Neural progenitor cell (in vitro differentiated cells): ENCODE measurements at regions not wholly inside any gene's neighbourhood (a gene's known extent, or its start where the extent isn't known, plus 50 kb on each side); places are given as distances from the start of the nearest gene placed in this dataset.
A peak's percentile ranks its signal among the peaks of the same experiment; 100 is the strongest.

Source experiments
- DNase-seq: peaks from one replicate; pipeline ENCODE4 v3.0.0-alpha.2; 2016; ENCODE audit warnings: low spot score
- H2AFZ ChIP-seq: fragments of 200-600 bp; sonication (generic); replicated peaks from 2 replicates; pipeline ENCODE4 v1.6.1; 2016; ENCODE audit warnings: antibody characterized with exemption
- H3F3A ChIP-seq: fragments of 200-600 bp; sonication (generic); 2 replicates; pipeline ENCODE4 v1.6.1; 2016; ENCODE audit warnings: antibody characterized with exemption, low read depth
- H3K27ac ChIP-seq: fragments of 200-600 bp; sonication (generic); 2 replicates; pipeline ENCODE4 v1.5.1; 2016; ENCODE audit warnings: mild to moderate bottlenecking
- H3K27me3 ChIP-seq: fragments of 200-600 bp; sonication (generic); 2 replicates; pipeline ENCODE4 v1.6.1; 2016; ENCODE audit warnings: mild to moderate bottlenecking, moderate library complexity
- H3K36me3 ChIP-seq: fragments of 200-600 bp; sonication (generic); 2 replicates; pipeline ENCODE4 v1.5.1; 2016
- H3K4me1 ChIP-seq: fragments of 200-600 bp; sonication (generic); 2 replicates; pipeline ENCODE4 v1.6.1; 2016; ENCODE audit warnings: mixed run types
- H3K4me2 ChIP-seq: fragments of 200-600 bp; sonication (generic); 2 replicates; pipeline ENCODE4 v1.6.1; 2016
- H3K4me3 ChIP-seq: fragments of 200-600 bp; sonication (generic); 2 replicates; pipeline ENCODE4 v1.5.1; 2016
- H3K79me2 ChIP-seq: fragments of 200-600 bp; sonication (generic); 2 replicates; pipeline ENCODE4 v1.6.1; 2016; ENCODE audit warnings: low read depth
- H3K9ac ChIP-seq: fragments of 200-600 bp; sonication (generic); 2 replicates; pipeline ENCODE4 v1.6.1; 2016
- H3K9me3 ChIP-seq: fragments of 200-600 bp; sonication (generic); 2 replicates; pipeline ENCODE4 v1.5.1; 2016; ENCODE audit warnings: low read depth
- H4K20me1 ChIP-seq: fragments of 200-600 bp; sonication (generic); 2 replicates; pipeline ENCODE4 v1.6.1; 2016; ENCODE audit warnings: low read depth
- H3K27ac Mint-ChIP-seq: 3 replicates; pipeline ENCODE4 v1.8.0; 2021; ENCODE audit warnings: mixed read lengths
- H3K27me3 Mint-ChIP-seq: 2 replicates; pipeline ENCODE4 v1.8.0; 2022; ENCODE audit warnings: low read depth, mild to moderate bottlenecking, inconsistent platforms, moderate library complexity, mixed read lengths; ENCODE audit not compliant: insufficient read depth
- H3K36me3 Mint-ChIP-seq: 3 replicates; pipeline ENCODE4 v1.8.0; 2021; ENCODE audit warnings: mixed read lengths
- H3K4me1 Mint-ChIP-seq: 3 replicates; pipeline ENCODE4 v1.8.0; 2021; ENCODE audit warnings: mixed read lengths
- H3K4me3 Mint-ChIP-seq: 3 replicates; pipeline ENCODE4 v1.8.0; 2021; ENCODE audit warnings: mild to moderate bottlenecking, moderate library complexity, mixed read lengths
- H3K9me3 Mint-ChIP-seq: 3 replicates; pipeline ENCODE4 v1.8.0; 2020; ENCODE audit warnings: mixed read lengths
- EZH2 ChIP-seq: fragments of 200-600 bp; sonication (generic); IDR thresholded peaks from 2 replicates; pipeline ENCODE4 v1.6.1; 2017; ENCODE audit warnings: antibody characterized with exemption, mild to moderate bottlenecking, moderate library complexity
- EZH2phosphoT487 ChIP-seq: fragments of 200-600 bp; sonication (generic); IDR thresholded peaks from 2 replicates; pipeline ENCODE4 v1.6.1; 2017; ENCODE audit warnings: antibody characterized with exemption
- TF ChIP-seq, protein P1 (sequence below): fragments of 200-600 bp; sonication (generic); IDR thresholded peaks from 2 replicates; pipeline ENCODE4 v1.5.1; 2017; ENCODE audit warnings: antibody characterized with exemption, mild to moderate bottlenecking

DNA sequence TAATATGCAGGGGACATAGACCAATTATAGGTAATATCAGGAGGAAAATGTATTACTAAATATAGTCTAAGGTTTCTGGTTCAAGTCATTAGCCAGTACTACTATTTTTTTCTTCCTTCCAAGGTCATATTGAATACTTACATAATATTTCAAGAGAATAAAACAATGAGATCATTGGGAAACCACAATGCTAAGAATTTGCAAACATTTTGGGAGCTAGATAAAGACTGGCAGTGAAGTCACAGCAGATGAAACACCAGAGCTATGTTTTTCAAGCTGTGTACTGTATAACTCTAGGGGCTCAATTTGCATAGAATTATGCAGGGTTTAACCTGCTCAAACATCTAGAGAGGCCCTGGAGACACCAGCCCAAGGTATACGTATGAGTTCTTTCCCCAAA lies 80.5 kb upstream of the KCNH7 start:
- Histone ChIP-seq H3K9me3 (no peaks in the 10 kb centered on the region), H3K27me3 (no peaks in the 10 kb centered on the region), H3K4me3 (no peak overlapping the region), H3K9ac (no peak overlapping the region), H3K79me2 (no peaks in the 10 kb centered on the region), H3K36me3 (no peaks in the 10 kb centered on the region), H2AFZ (peak overlapping the region; percentile 24), H3F3A (no peaks in the 10 kb centered on the region), H3K27ac (no peak overlapping the region), H4K20me1 (no peaks in the 10 kb centered on the region), H3K4me2 (no peak overlapping the region), H3K4me1 (no peaks in the 10 kb centered on the region)
- no peak overlapping the region for H3K27ac Mint-ChIP-seq
- no peaks in the 10 kb centered on the region for H3K4me1 Mint-ChIP-seq
- no peaks in the 10 kb centered on the region for H3K27me3 Mint-ChIP-seq
- no peak for DNase-seq
- TF ChIP-seq EZH2 (no peak), EZH2phosphoT487 (no peak)
- TF ChIP-seq, protein P1, sequence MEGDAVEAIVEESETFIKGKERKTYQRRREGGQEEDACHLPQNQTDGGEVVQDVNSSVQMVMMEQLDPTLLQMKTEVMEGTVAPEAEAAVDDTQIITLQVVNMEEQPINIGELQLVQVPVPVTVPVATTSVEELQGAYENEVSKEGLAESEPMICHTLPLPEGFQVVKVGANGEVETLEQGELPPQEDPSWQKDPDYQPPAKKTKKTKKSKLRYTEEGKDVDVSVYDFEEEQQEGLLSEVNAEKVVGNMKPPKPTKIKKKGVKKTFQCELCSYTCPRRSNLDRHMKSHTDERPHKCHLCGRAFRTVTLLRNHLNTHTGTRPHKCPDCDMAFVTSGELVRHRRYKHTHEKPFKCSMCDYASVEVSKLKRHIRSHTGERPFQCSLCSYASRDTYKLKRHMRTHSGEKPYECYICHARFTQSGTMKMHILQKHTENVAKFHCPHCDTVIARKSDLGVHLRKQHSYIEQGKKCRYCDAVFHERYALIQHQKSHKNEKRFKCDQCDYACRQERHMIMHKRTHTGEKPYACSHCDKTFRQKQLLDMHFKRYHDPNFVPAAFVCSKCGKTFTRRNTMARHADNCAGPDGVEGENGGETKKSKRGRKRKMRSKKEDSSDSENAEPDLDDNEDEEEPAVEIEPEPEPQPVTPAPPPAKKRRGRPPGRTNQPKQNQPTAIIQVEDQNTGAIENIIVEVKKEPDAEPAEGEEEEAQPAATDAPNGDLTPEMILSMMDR: no peak
- no peaks in the 10 kb centered on the region for H3K9me3 Mint-ChIP-seq
- no peaks in the 10 kb centered on the region for H3K36me3 Mint-ChIP-seq
- no peak overlapping the region for H3K4me3 Mint-ChIP-seq

DNA sequence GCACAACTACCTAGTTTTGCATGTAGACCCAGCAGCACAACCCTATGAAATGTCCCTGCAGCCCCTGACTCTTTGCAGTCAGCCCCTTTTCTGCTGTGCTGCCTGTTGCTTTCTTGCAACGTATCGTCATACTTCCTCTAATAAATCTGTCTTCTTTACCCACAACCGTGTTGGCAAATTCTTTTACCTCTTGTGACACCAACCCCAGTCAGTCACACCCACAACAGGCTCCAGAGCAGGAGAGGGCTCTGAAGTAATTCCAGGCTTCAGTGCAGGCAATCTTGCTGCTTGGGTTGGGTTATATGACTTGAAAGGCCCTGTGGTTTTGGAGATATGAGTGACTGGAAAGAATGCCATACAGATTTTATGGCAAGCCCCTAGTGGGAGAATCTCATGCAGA lies 79.1 kb upstream of the KCNH7 start:
- Histone ChIP-seq H3K9me3 (no peaks in the 10 kb centered on the region), H3K79me2 (no peaks in the 10 kb centered on the region), H3K4me3 (no peak overlapping the region), H4K20me1 (no peaks in the 10 kb centered on the region), H3K36me3 (no peaks in the 10 kb centered on the region), H3K4me1 (no peaks in the 10 kb centered on the region), H3F3A (no peaks in the 10 kb centered on the region), H3K9ac (no peak overlapping the region), H3K27me3 (no peaks in the 10 kb centered on the region), H3K4me2 (no peak overlapping the region), H2AFZ (no peak overlapping the region), H3K27ac (no peak overlapping the region)
- no peaks in the 10 kb centered on the region for H3K9me3 Mint-ChIP-seq
- no peaks in the 10 kb centered on the region for H3K4me1 Mint-ChIP-seq
- no peaks in the 10 kb centered on the region for H3K27me3 Mint-ChIP-seq
- TF ChIP-seq, protein P1: no peak
- TF ChIP-seq EZH2 (no peak), EZH2phosphoT487 (no peak)
- no peak overlapping the region for H3K4me3 Mint-ChIP-seq
- H3K36me3 Mint-ChIP-seq: no peaks in the 10 kb centered on the region
- H3K27ac Mint-ChIP-seq: no peak overlapping the region
- DNase-seq: no peak

GRCh38 chr2:162916286-162916801 lies 77.8 kb upstream of the KCNH7 start:
- Histone ChIP-seq H3K27ac (no peak overlapping the region), H3K4me1 (no peaks in the 10 kb centered on the region), H3K27me3 (no peaks in the 10 kb centered on the region), H3K4me3 (no peak overlapping the region), H3K9ac (no peak overlapping the region), H3K9me3 (no peaks in the 10 kb centered on the region), H4K20me1 (no peaks in the 10 kb centered on the region), H3K79me2 (no peaks in the 10 kb centered on the region), H3K36me3 (no peaks in the 10 kb centered on the region), H2AFZ (no peak overlapping the region), H3F3A (no peaks in the 10 kb centered on the region), H3K4me2 (no peak overlapping the region)
- DNase-seq: no peak
- Mint-ChIP-seq H3K27me3 (no peaks in the 10 kb centered on the region), H3K36me3 (no peaks in the 10 kb centered on the region), H3K4me1 (no peaks in the 10 kb centered on the region), H3K4me3 (no peak overlapping the region), H3K27ac (no peak overlapping the region), H3K9me3 (no peaks in the 10 kb centered on the region)
- TF ChIP-seq, protein P1: no peak
- TF ChIP-seq EZH2 (no peak), EZH2phosphoT487 (no peak)

GRCh38 chr2:162915858-162916257 lies 77.3 kb upstream of the KCNH7 start:
- no peaks in the 10 kb centered on the region for H3F3A ChIP-seq
- no peak overlapping the region for H3K9ac ChIP-seq
- TF ChIP-seq EZH2phosphoT487 (no peak), EZH2 (no peak)
- TF ChIP-seq, protein P1: no peak
- no peaks in the 10 kb centered on the region for H3K27me3 ChIP-seq
- H3K36me3 ChIP-seq: no peaks in the 10 kb centered on the region
- H3K79me2 ChIP-seq: no peaks in the 10 kb centered on the region
- no peak for DNase-seq
- no peaks in the 10 kb centered on the region for H3K9me3 ChIP-seq
- Mint-ChIP-seq H3K27ac (no peak overlapping the region), H3K4me1 (no peaks in the 10 kb centered on the region), H3K27me3 (no peaks in the 10 kb centered on the region), H3K36me3 (no peaks in the 10 kb centered on the region), H3K4me3 (no peak overlapping the region), H3K9me3 (no peaks in the 10 kb centered on the region)
- no peak overlapping the region for H2AFZ ChIP-seq
- H3K4me3 ChIP-seq: no peak overlapping the region
- H3K27ac ChIP-seq: no peak overlapping the region
- no peaks in the 10 kb centered on the region for H3K4me1 ChIP-seq
- no peaks in the 10 kb centered on the region for H4K20me1 ChIP-seq
- no peak overlapping the region for H3K4me2 ChIP-seq
